Stimulated activated CD4-positive, alpha-beta T cell treated with anti-CD3 and anti-CD28 coated beads, Interleukin-4, amount 100 ng/mL, for 1 hour (primary cell): ENCODE measurements at regions not wholly inside any gene's neighbourhood (a gene's known extent, or its start where the extent isn't known, plus 50 kb on each side); places are given as distances from the start of the nearest gene placed in this dataset.
"Not testable (repeated sequence)": the region's sequence is repeated elsewhere in the genome, so short reads cannot be mapped to it uniquely, and the experiment has no call there.

ENCODE experiments used
- DNase-seq: peaks from one replicate; pipeline ENCODE4 v3.0.0-alpha.2; 2020

DNA sequence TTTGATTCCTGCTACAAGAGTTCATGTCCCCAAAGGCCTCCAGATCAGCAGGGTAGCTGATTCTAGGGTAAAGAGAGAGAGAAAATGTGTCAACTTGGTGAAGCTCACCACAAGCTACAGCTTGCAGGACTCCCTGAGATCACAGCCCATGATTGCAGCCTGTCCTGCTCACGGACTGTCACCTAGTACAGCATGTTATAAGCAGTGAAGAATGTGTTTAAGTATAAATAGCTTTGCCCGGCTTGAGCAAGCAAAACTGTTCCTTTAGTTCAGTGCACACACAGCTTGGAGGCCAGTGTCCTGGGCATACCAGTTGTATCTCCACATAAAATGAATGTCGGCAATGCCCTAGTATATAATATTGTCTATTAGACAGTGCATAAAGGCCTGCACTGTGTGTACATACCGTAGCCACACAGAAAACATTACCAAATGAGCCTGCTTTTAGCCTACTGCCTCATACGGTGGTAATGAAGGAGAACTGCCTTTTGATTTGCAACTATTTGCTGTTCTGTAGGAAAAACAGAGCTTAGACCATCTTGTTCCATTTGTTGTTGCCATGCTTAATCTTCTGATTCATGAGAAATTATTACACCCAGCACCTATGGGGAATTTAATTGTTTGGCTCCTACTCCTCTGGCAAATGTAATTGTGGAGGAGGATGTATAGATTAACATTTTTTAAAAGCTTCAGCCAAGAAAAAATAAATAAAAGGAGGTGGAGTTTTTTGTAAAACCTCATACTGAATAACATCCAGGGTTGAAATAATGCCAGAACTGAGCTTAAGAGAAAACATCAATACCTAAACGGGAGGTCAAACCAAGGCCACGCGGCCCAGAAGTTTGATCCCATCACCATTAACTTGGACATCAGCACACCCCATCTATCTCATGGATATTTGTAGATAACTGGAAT is 108.1 kb upstream of the G2E3 start:
- DNase-seq = no peak

- DNase-seq = no peak
Observed at GRCh38 chr14:30456296-30456695, 102.7 kb upstream of the G2E3 start.

GRCh38 chr14:30462358-30462757 is 96.6 kb upstream of the G2E3 start:
- no peak for DNase-seq

DNA sequence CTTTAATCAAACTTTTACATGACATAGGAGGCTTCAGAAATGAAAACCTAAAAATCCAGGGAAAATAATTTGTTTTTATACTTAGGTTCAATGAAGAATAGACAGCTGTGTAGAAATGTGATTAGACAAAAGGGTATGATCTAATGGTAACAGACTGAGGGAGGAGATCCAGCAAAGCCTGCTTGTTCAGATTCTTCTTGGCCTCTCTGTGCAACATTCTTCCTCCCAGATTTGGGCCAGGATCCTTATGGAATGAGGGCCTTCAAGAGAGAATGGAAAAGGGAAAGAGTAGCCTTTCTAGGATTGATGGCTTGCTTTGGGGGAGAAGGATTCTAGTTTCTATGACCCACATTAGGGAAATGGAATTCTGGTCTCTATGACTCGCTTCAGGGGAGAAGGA is 94.5 kb upstream of the G2E3 start:
- DNase-seq = no peak

GRCh38 chr14:30468354-30468753 is 90.6 kb upstream of the G2E3 start:
- DNase-seq = no peak

DNA sequence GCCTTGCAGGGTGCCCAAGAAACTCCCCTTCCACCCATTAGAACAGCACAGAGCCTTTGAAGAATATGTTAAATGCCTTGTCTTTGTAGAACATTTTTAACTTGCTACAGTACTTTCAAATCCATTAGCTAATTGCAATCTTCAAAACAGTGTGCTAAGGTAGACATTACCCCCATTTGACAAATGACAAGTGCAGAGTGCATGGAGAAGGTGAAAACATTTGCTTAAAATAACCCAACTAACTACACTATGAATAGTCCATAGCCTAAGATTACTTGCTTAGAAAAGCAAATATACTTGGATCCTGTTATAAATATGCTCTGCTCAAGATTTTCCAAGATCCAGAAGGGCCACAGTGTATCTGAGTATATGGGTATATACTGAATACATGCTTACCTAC is 87.0 kb upstream of the G2E3 start:
- no peak for DNase-seq

DNA sequence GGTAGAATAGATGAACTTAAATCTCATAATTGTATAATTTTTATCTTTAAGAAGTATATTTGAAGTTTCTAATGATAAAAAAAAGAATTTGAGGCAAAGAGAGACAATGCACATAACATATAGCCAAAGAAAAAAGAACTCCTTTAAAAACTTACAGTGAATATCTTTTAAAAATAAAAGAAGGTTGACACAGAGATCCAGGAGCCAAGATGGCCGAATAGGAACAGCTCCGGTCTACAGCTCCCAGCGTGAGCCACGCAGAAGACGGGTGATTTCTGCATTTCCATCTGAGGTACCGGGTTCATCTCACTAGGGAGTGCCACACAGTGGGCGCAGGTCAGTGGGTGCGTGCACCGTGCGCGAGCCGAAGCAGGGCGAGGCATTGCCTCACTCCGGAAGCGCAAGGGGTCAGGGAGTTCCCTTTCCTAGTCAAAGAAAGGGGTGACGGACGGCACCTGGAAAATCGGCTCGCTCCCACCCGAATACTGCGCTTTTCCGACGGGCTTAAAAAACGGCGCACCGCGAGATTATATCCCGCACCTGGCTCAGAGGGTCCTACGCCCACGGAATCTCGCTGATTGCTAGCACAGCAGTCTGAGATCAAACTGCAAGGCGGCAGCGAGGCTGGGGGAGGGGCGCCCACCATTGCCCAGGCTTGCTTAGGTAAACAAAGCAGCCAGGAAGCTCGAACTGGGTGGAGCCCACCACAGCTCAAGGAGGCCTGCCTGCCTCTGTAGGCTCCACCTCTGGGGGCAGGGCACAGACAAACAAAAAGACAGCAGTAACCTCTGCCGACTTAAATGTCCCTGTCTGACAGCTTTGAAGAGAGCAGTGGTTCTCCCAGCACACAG is 84.9 kb upstream of the G2E3 start:
- DNase-seq = not testable (repeated sequence)

DNA sequence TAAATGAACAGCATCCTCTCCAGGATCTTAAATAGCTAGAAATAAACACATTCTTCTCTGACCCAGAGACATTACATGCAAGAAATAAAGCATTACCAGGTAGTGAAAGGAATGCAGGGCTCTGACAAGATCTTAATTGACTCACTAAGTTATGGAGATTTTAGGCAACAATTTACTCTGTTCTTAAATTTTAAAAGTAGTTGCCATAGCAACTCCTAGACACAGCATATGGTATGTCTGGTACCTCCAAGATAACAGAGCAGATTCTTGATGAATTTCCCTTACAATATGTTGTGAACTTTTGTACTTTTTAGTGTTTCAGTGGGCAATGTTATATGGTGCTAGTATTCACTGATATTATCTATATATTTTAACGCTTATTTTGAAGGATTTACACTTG is 76.7 kb upstream of the G2E3 start:
- no peak for DNase-seq

DNA sequence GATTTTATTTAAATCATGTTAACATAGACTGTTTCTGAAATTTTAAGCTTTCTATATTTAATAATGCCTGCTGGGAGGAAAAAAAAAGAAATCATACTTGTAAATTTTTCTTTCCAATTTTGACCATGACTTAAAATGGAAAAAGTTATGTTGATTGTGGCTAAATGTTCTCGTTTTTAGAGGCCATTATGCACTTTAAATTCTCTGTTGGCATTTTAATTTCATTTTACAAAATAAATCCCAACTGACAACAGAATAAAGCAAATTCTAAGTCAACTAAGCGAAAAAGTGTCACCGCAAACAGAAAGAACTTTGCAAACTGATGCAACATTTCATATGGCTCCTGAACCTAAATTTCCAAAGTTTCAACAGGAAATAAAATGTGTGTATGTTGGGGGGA is 74.8 kb upstream of the G2E3 start:
- no peak for DNase-seq

GRCh38 chr14:30484976-30485375 is 74.0 kb upstream of the G2E3 start:
- no peak for DNase-seq

GRCh38 chr14:30496852-30497251 is 62.1 kb upstream of the G2E3 start:
- DNase-seq = no peak

GRCh38 chr14:30499358-30499757 is 59.6 kb upstream of the G2E3 start:
- DNase-seq = no peak

DNA sequence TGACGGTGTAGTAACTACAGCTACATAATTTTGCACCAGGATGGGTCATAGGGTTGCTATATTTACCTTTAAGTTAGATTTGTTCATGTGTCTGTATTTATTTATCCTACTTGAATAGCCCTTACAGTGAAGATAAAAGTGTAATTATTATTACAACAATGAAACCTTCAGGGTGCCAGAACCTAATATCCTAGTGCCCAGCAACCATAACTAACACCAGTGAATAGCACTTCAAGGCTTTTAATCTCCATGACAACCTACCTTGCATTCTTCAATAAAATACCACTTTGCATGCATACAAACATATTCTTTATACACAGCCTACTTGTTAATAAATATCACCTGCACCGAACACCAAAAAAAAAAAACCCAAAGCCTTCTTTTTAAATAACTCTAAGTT is 58.7 kb upstream of the G2E3 start:
- DNase-seq = no peak

- DNase-seq = no peak
Observed at GRCh38 chr14:30507209-30507608, 51.7 kb upstream of the G2E3 start.
